UCSD-AML1 (cell line): ENCODE measurements at regions not wholly inside any gene's neighbourhood (a gene's known extent, or its start where the extent isn't known, plus 50 kb on each side); places are given as distances from the start of the nearest gene placed in this dataset.
"Not testable (repeated sequence)": the region's sequence is repeated elsewhere in the genome, so short reads cannot be mapped to it uniquely, and the experiment has no call there.

ENCODE experiments used
- DNase-seq: peaks from one replicate; lab custom pipeline; 2025; ENCODE audit not compliant: unreplicated experiment; lab: John Stamatoyannopoulos, UW

DNA sequence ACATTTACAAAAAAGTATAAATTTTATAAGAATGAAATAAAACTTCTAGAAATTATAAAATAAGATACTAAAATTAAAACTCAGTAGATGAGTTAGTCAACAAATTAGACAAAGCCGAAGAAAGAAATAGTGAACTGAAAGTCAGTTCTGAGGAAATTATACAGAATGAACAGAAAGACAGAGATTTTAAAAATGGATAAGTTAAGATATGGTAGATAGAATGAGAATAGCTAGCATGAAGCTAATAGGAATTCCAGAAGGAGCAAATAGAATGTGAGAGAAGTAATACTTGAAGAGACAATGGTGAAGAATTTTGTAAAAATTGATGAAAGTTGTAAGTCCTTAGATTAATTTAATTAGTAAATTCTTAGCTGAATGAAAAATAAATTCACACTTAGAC lies 430.4 kb upstream of the RUNX1 start:
- no peak for DNase-seq

DNA sequence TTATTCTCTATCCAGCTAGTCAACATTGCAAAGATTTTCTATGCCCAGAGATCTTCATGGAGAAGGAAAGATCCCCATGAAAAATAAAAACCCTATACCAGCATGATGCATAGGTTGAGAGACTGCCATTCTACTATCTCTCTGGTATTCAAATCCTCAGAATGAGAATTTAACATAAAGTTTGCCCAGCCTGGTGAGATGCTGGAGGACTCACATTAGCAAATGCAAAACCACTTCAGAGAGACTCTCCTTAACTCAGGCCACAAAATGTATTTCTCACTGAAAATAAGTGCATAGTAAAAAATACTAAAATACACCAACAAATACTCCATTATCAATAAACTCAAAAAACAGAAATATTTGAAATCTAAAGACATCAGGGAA lies 430.0 kb upstream of the RUNX1 start:
- no peak for DNase-seq

DNA sequence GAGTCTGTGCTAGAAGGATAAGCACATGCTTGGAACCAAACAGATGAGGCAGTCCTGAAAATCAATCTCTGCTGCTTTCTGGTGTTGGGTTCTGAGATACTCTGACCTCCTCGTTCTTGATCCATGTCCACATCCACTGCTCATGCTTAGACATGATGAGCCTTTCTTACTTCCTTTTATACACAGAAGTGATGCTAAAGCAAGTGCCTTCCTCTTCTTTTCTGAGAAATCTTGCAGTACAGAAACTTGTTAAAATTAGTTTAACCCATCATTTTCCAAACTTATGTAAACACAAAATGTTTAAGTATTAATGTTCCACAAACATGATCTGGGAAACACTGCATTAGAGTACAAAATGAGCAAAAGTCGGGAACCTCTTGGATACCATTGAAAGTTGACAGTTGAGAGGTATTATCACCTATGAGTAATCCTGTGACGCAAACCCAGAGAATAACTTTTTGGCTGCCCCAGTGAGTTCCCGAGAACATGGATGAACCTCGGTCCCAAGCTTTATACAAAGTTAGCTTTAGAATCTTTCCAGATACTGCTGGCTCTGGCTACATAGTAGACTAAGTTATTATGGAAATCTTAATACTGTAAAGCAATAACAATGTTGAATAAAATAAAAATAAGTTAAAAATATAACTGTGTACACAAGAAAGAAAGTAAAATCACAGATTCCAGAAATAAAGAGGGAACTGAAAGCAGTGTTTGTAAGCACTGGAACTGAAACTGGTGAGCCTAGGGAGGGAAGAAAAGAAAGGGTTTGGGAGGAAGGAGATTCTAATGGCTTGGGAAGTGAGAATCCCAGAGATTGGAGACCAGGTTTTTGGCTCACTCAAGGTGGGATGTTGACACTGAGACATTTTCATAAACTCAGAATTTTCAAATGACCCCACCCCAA lies 429.3 kb upstream of the RUNX1 start:
- DNase-seq = no peak

GRCh38 chr21:35477622-35478021 lies 428.5 kb upstream of the RUNX1 start:
- no peak for DNase-seq

DNA sequence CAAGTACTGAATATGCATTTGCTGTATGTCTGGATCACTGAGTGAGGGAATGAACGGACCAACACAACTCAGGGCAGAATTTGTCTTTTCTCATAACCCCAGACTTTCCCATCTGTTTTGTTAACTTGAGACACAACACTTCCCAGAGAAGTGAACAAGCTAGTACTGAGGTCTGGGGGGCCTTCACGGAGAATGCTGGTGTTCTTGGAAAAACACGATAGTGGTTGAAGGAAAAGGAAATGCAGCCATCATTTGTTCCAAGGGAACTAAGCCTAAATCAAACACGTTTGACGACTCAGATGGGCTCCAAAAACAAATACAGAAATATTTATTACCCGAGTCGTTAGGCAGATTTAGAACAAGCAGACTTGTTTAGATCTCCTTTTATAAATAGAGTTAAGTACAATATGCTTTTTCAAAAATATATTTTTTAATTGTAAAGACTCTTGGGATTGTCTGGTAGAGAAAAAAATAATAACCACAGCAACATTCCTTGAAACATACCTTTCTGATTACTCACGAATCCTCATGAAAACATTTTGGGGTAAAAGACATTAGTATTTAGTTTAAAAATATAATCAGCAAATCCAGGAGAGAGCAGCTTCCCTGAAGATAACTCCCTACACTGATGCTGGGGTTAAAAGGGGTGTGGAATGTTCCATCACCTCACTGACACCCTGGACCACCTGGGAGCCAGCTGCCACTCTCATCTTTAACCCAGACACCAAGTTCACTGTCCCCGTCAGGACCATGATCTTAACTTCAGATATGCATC lies 427.7 kb upstream of the RUNX1 start:
- no peak for DNase-seq

DNA sequence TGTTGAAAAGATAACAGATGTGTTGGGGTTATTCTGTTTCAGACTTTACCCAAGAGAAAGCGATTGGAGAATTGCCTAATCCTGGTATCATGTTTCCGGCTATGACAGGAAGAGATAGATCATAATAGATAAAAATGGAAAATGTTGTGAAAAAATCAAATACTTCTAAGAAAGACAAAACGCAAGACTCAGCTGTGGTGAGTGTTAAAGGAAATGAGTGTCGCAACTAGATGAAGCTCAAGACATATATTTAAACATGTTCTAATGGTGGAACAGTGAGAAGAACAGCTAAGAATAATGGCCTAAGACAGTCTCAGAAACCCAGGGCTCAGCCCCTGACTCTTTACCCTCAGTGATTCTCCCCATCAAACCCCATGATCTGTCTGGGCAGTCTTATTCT lies 426.7 kb upstream of the RUNX1 start:
- DNase-seq = no peak

DNA sequence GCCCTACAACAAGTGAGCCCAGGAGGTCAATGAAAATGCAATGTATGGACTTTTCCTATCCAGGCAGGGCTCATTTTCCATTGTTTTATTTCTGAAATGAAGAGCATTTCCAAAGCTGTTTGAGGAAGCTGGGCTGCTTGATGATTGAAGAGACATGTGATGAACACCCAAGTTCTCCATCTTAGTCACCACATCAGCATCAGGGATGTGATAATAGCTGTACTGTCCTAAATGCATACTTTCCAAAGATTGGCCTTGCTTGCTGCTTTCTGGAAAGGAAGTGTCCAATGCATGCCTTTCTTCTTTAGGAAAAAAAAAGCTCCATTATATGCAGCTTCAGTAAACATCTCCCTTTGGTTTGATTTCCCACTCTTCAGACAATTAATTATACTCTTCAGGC lies 425.9 kb upstream of the RUNX1 start:
- no peak for DNase-seq

DNA sequence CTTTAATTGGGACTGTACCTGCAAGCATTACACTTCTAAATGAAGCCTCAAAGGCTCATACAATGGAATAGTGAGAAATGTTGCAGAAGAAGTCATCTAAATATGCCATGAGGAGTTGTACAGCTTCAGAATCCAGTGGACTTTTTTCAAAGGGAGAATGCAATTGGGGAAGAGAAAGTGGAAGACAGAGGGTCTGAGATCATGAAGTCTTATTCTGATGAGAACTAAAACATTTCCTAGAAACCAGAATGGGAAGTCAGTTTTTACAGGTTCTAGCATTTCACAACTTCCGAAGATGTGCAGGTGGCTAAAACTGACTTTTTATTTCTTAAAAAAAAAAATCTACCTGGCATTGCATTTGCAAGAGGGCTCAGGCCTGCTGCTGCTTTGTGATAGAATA lies 424.4 kb upstream of the RUNX1 start:
- DNase-seq = no peak

- DNase-seq = no peak
Measured at GRCh38 chr21:35470522-35470921, 421.4 kb upstream of the RUNX1 start.

DNA sequence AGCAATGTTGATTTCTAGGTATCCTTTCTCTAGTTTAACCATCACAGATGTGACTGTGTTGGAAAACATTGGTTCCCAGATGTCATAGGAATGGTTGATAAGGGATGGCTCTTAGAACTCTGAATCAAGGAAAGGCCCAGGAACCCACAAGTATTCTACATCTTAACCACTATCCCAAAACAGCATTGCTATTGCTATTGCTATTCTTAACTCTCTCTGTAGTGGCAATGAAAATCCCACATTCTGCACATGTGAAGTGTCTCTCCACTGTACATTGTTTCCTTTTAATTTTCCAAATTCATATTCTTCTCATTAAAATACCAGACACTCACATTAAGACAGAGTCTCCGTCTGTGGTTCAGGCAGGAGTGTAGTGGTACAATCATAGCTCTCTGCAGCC lies 420.4 kb upstream of the RUNX1 start:
- no peak for DNase-seq

DNA sequence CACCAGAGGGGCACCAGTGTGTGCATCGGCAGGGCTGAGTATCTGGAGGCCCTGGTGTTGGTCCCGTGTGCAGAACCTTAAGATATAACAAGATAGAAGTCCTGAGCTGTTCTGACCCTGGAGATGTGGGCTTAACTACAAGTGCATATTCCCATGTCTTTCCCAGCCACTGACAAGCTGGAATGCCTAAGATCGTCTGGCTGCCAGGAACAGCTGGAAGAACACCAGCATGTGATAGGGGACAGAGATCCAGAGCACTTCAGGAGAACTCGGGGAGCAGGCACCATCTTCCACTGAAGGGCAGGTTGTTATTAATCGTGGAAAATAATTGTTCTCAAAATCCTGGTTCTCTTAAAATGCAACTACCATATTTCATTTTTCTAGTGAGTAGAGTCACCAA lies 419.9 kb upstream of the RUNX1 start:
- DNase-seq = no peak

- DNase-seq = no peak
Measured at GRCh38 chr21:35467566-35467965, 418.5 kb upstream of the RUNX1 start.

DNA sequence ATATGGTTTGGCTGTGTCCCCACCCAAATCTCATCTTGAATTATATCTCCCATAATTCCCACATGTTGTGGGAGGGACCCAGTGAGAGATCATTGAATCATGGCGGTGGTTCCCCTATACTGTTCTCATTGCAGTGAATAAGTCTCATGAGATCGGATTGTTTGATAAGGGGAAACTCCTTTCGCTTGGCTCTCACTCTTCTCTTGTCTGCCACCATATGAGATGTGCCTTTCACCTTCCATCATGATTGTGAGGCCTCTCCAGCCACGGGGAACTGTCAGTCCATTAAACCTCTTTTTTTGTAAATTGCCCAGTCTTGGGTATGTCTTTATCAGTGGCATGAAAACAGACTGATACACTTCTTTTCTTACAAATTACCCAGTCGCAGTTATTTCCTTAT lies 417.6 kb upstream of the RUNX1 start:
- DNase-seq = not testable (repeated sequence)

GRCh38 chr21:35465741-35466140 lies 416.6 kb upstream of the RUNX1 start:
- no peak for DNase-seq

GRCh38 chr21:35461700-35462099 lies 412.6 kb upstream of the RUNX1 start:
- no peak for DNase-seq

- no peak for DNase-seq
Measured at GRCh38 chr21:35460441-35460840, 411.3 kb upstream of the RUNX1 start.

GRCh38 chr21:35458405-35458804 lies 409.3 kb upstream of the RUNX1 start:
- DNase-seq = no peak

DNA sequence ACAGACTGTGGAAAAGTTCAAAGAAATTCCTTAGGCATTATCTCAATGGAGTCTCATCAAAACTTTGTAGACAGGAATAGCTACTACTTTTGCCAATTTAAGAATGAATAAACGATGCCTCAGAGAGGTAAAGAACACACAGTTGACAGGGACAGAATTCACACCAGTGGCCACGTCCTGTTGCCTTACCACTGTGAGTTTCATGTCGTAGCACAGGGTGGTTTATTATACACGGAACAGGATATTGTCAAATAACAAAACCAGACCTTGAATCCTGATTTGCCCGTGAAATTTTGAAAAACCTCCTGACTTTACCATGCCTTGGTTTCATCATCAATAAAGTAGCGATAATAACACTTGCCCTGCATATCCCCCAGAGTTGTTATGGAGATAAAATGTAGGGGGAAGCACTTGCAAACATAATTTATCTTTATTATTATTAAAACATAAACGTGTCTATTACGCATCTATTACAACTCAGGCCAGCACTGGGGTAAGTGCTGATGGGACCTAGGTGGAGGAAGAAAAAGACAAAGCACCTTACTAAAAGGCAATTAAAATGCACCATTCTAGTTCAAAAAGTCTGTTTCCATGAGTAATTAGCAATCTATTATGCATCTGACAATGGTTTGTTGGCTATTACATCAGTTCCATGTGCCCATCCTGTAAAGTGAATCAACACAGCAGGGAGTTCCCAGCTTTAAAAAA lies 408.1 kb upstream of the RUNX1 start:
- no peak for DNase-seq

GRCh38 chr21:35451276-35451675 lies 402.2 kb upstream of the RUNX1 start:
- no peak for DNase-seq

DNA sequence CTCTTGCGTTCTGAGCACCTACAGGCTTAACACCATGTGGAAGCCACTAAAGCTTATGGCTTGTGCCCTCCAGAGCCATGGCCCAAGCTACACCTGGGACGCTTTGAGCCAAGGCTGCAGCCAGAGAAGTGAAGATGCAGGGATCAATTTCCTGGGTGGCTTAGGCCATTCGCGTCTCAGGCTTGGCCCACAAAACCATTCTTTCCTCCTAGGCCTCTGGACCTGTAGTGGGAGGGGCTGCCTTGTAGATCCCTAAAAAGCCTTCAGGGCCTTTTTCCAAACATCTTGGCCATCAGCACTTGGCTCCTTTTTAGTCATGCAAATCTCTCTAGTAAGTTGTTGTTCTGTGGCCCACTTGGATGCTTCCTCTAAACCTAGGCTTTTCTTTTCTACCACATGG lies 401.7 kb upstream of the RUNX1 start:
- no peak for DNase-seq

GRCh38 chr21:35449846-35450245 lies 400.7 kb upstream of the RUNX1 start:
- DNase-seq = no peak
